Mucosa of rectum (tissue), 2 donors: ENCODE measurements at regions not wholly inside any gene's neighbourhood (a gene's known extent, or its start where the extent isn't known, plus 50 kb on each side); places are given as distances from the start of the nearest gene placed in this dataset.

Experiments
- H3K27ac ChIP-seq, 2 donors: one replicate each; pipeline ENCODE4 v1.7.0; 2013; ENCODE audit warnings: inconsistent platforms in 2 of 2, low read depth in 2 of 2, low read length in 2 of 2
- H3K27me3 ChIP-seq, 2 donors: one replicate each; pipeline ENCODE4 v1.7.0; 2013; ENCODE audit warnings: low read length in 2 of 2; ENCODE audit not compliant: control insufficient read depth in 2 of 2, insufficient read depth in 2 of 2
- H3K36me3 ChIP-seq, 2 donors: one replicate each; pipeline ENCODE4 v1.7.0; 2013; ENCODE audit warnings: low read length in 2 of 2; ENCODE audit not compliant: control insufficient read depth in 2 of 2, insufficient read depth in 2 of 2
- H3K4me1 ChIP-seq, 2 donors: one replicate each; pipeline ENCODE4 v1.7.0; 2013; ENCODE audit warnings: low read length in 2 of 2, mild to moderate bottlenecking in 1 of 2; ENCODE audit not compliant: control insufficient read depth in 2 of 2, insufficient read depth in 2 of 2
- H3K4me3 ChIP-seq, 2 donors: one replicate each; pipeline ENCODE4 v1.7.0; 2013; ENCODE audit warnings: low read length in 2 of 2
- H3K9ac ChIP-seq, 2 donors: one replicate each; pipeline ENCODE4 v1.7.0; 2013; ENCODE audit warnings: low read length in 2 of 2, low read depth in 1 of 2, mild to moderate bottlenecking in 1 of 2
- H3K9me3 ChIP-seq, 2 donors: one replicate each; pipeline ENCODE4 v1.7.0; 2013; ENCODE audit warnings: low read length in 2 of 2; ENCODE audit not compliant: control insufficient read depth in 2 of 2
- donor health status: healthy.
- donor health status: Normal muscosa, but diverticular disease.

GRCh38 chr1:90186506-90187322 lies 191.8 kb downstream of the ZNF326 start:
- Histone ChIP-seq H3K4me1 (no peaks in the 10 kb centered on the region), H3K9me3 (no peaks in the 10 kb centered on the region), H3K9ac (no peak overlapping the region), H3K4me3 (no peak overlapping the region), H3K27ac (no peak overlapping the region), H3K27me3 (no peaks in the 10 kb centered on the region), H3K36me3 (no peaks in the 10 kb centered on the region)

- no peak overlapping the region for H3K4me3 ChIP-seq
- no peaks in the 10 kb centered on the region for H3K9me3 ChIP-seq
- H3K27ac ChIP-seq: no peak overlapping the region
- H3K9ac ChIP-seq: no peak overlapping the region
- no peaks in the 10 kb centered on the region for H3K4me1 ChIP-seq
- H3K27me3 ChIP-seq: no peaks in the 10 kb centered on the region
- no peaks in the 10 kb centered on the region for H3K36me3 ChIP-seq
Observed at GRCh38 chr1:90176530-90176929, 181.6 kb downstream of the ZNF326 start.

- Histone ChIP-seq H3K27ac (no peak overlapping the region), H3K4me3 (no peak overlapping the region), H3K27me3 (no peaks in the 10 kb centered on the region), H3K9me3 (no peaks in the 10 kb centered on the region), H3K36me3 (no peaks in the 10 kb centered on the region), H3K4me1 (no peaks in the 10 kb centered on the region), H3K9ac (no peak overlapping the region)
Observed at GRCh38 chr1:90175490-90176167, 180.7 kb downstream of the ZNF326 start.

GRCh38 chr1:90174246-90174645 lies 179.3 kb downstream of the ZNF326 start:
- H3K9me3 ChIP-seq: no peaks in the 10 kb centered on the region
- no peaks in the 10 kb centered on the region for H3K36me3 ChIP-seq
- no peaks in the 10 kb centered on the region for H3K27me3 ChIP-seq
- no peak overlapping the region for H3K27ac ChIP-seq
- no peak overlapping the region for H3K4me3 ChIP-seq
- no peaks in the 10 kb centered on the region for H3K4me1 ChIP-seq
- no peak overlapping the region for H3K9ac ChIP-seq

GRCh38 chr1:90162216-90162615 lies 167.3 kb downstream of the ZNF326 start:
- Histone ChIP-seq H3K9me3 (no peaks in the 10 kb centered on the region), H3K27ac (no peak overlapping the region), H3K4me3 (no peak overlapping the region), H3K27me3 (no peaks in the 10 kb centered on the region), H3K36me3 (no peaks in the 10 kb centered on the region), H3K9ac (no peak overlapping the region), H3K4me1 (no peaks in the 10 kb centered on the region)

- no peaks in the 10 kb centered on the region for H3K27me3 ChIP-seq
- H3K9ac ChIP-seq: no peak overlapping the region
- H3K9me3 ChIP-seq: no peaks in the 10 kb centered on the region
- no peak overlapping the region for H3K27ac ChIP-seq
- H3K4me3 ChIP-seq: no peak overlapping the region
- no peaks in the 10 kb centered on the region for H3K36me3 ChIP-seq
- H3K4me1 ChIP-seq: no peaks in the 10 kb centered on the region
Observed at GRCh38 chr1:90161625-90162024, 166.7 kb downstream of the ZNF326 start.

GRCh38 chr1:90155721-90156487 lies 161.0 kb downstream of the ZNF326 start:
- Histone ChIP-seq H3K9me3 (no peaks in the 10 kb centered on the region), H3K27ac (no peak overlapping the region)

GRCh38 chr1:90154711-90155110 lies 159.8 kb downstream of the ZNF326 start:
- no peak overlapping the region for H3K9ac ChIP-seq
- no peaks in the 10 kb centered on the region for H3K4me1 ChIP-seq
- no peaks in the 10 kb centered on the region for H3K36me3 ChIP-seq
- no peak overlapping the region for H3K4me3 ChIP-seq
- no peaks in the 10 kb centered on the region for H3K27me3 ChIP-seq
- no peaks in the 10 kb centered on the region for H3K9me3 ChIP-seq
- no peak overlapping the region for H3K27ac ChIP-seq

More at GRCh38 chr1:90155721-90156487, 161.0 kb downstream of the ZNF326 start:
- Histone ChIP-seq H3K4me3 (no peak overlapping the region), H3K4me1 (no peaks in the 10 kb centered on the region), H3K27me3 (no peaks in the 10 kb centered on the region), H3K9ac (no peak overlapping the region), H3K36me3 (no peaks in the 10 kb centered on the region)

- no peak overlapping the region for H3K4me3 ChIP-seq
- H3K36me3 ChIP-seq: no peaks in the 10 kb centered on the region
- no peak overlapping the region for H3K27ac ChIP-seq
- no peaks in the 10 kb centered on the region for H3K4me1 ChIP-seq
- no peaks in the 10 kb centered on the region for H3K27me3 ChIP-seq
- no peak overlapping the region for H3K9ac ChIP-seq
- no peaks in the 10 kb centered on the region for H3K9me3 ChIP-seq
Observed at GRCh38 chr1:90149101-90149500, 154.2 kb downstream of the ZNF326 start.

- Histone ChIP-seq H3K36me3 (no peaks in the 10 kb centered on the region), H3K27ac (no peak overlapping the region), H3K4me1 (no peaks in the 10 kb centered on the region), H3K9me3 (no peaks in the 10 kb centered on the region), H3K27me3 (no peaks in the 10 kb centered on the region), H3K4me3 (no peak overlapping the region), H3K9ac (no peak overlapping the region)
Observed at GRCh38 chr1:90147093-90147492, 152.2 kb downstream of the ZNF326 start.
